Pancreas (tissue), 10 donors: ENCODE measurements at regions not wholly inside any gene's neighbourhood (a gene's known extent, or its start where the extent isn't known, plus 50 kb on each side); places are given as distances from the start of the nearest gene placed in this dataset.

Experiments used
- ATAC-seq, 4 donors: fragments of 200-7000 bp; cut with Tn5 transposase; one replicate each; pipeline versions ENCODE4 v1.8.0 to v1.9.1; 2020; ENCODE audit warnings: mild to moderate bottlenecking in 4 of 4, moderate library complexity in 4 of 4
- DNase-seq, 6 donors: peaks; one replicate each; pipeline ENCODE4 v3.0.0-alpha.2; 2020
- FAIRE-seq: peaks from 2 replicates; lab custom pipeline; 2012; peaks lifted over from hg19 to GRCh38; lab: Jason Lieb, UNC
- H3K27ac ChIP-seq, 4 donors: fragments of 200-600 bp; sonication (generic); 1 replicate in 3 of 4; 2 replicates in 1 of 4; pipeline versions ENCODE4 v1.5.0 to v1.8.0; 2020
- H3K27me3 ChIP-seq, 4 donors: fragments of 200-600 bp; one replicate each; pipeline ENCODE4 v1.8.0; 2021
- H3K36me3 ChIP-seq, 3 donors: fragments of 200-600 bp; sonication (generic) in 1 of 3; one replicate each; pipeline versions ENCODE4 v1.5.0 to v1.8.0; 2020 to 2021
- H3K4me1 ChIP-seq, 3 donors: fragments of 200-600 bp; one replicate each; pipeline ENCODE4 v1.8.0; 2021
- H3K4me3 ChIP-seq, 4 donors: fragments of 200-600 bp; sonication (generic) in 2 of 4; one replicate each; pipeline versions ENCODE4 v1.5.0 to v1.8.0; 2020 to 2021
- H3K9me3 ChIP-seq, 4 donors: fragments of 200-600 bp; one replicate each; pipeline ENCODE4 v1.8.0; 2021
- WGBS, 2 donors: extraction: QIAGEN DNeasy Blood & Tissue Kit; methylation state at CpG; one replicate each; pipeline ENCODE4 v1.1.7; 2013; 5-methylcytosine and 5-hydroxymethylcytosine counted together
- intact Hi-C, 3 donors: fragments of 100-400 bp; cut with DNase I; formaldehyde crosslinking; loops; one replicate each; pipeline versions ENCODE4 v1.11.1 to v1.14.2; 2022
- TF ChIP-seq, protein P1 (sequence below), 4 donors: fragments of 200-600 bp; sonication (generic) in 3 of 4; IDR thresholded peaks; one replicate each; pipeline versions ENCODE4 v1.5.0 to v1.8.0; 2021; ENCODE audit warnings: antibody characterized with exemption in 4 of 4
- donor health status: healthy with polysubstance abuse.
- donor health status: DM: no; HTN: no; CAD: no; lungs with moderate emphysema.
- donor health status: DM: no; HTN: no; CAD: no.
- donor health status: control.
- donor health status: control.
- donor health status: Bipolar disorder and iron deficiency.
- donor health status: DM: yes; HTN: yes; CAD: no.
- donor health status: DM: no; HTN: no; CAD: no.
- donor health status: DM: no; HTN: no; CAD: no.
- donor health status: DM: yes; HTN: yes; CAD: no.

DNA sequence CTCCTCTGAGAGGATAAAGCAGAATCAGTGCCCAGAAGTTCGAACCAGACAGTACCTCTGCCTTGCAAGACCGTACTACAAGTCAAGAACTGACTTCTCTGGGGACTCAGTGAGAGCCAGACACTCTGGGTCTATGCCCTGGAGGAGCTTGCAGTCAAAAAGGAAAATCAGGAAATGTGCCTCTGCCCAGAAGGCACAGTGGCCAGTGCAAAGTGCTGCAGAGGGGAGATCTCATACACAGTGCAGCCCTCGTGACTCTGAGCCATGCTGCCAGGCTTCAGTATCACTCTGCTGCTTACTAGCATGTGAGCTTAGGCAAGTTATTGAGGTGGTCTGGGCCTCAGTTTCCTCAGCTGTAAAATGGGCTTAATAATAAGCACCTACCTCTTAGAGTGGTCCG is 144.0 kb upstream of the NPY start:
- no peak overlapping the region for H3K4me3 ChIP-seq
- FAIRE-seq: no peak
- H3K9me3 ChIP-seq: no peaks in the 10 kb centered on the region
- TF ChIP-seq, protein P1, sequence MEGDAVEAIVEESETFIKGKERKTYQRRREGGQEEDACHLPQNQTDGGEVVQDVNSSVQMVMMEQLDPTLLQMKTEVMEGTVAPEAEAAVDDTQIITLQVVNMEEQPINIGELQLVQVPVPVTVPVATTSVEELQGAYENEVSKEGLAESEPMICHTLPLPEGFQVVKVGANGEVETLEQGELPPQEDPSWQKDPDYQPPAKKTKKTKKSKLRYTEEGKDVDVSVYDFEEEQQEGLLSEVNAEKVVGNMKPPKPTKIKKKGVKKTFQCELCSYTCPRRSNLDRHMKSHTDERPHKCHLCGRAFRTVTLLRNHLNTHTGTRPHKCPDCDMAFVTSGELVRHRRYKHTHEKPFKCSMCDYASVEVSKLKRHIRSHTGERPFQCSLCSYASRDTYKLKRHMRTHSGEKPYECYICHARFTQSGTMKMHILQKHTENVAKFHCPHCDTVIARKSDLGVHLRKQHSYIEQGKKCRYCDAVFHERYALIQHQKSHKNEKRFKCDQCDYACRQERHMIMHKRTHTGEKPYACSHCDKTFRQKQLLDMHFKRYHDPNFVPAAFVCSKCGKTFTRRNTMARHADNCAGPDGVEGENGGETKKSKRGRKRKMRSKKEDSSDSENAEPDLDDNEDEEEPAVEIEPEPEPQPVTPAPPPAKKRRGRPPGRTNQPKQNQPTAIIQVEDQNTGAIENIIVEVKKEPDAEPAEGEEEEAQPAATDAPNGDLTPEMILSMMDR (IDR thresholded peaks at IDR 0.05): no peak
- no peak overlapping the region for H3K27ac ChIP-seq
- no peak for ATAC-seq
- 58 to 59% methylated on average over 4 of the region's 4 CpGs for WGBS, 2 donors
- intact Hi-C loops: no loop called here
- no peaks in the 10 kb centered on the region for H3K36me3 ChIP-seq
- no peaks in the 10 kb centered on the region for H3K4me1 ChIP-seq
- no peaks in the 10 kb centered on the region for H3K27me3 ChIP-seq
- DNase-seq: no peak

DNA sequence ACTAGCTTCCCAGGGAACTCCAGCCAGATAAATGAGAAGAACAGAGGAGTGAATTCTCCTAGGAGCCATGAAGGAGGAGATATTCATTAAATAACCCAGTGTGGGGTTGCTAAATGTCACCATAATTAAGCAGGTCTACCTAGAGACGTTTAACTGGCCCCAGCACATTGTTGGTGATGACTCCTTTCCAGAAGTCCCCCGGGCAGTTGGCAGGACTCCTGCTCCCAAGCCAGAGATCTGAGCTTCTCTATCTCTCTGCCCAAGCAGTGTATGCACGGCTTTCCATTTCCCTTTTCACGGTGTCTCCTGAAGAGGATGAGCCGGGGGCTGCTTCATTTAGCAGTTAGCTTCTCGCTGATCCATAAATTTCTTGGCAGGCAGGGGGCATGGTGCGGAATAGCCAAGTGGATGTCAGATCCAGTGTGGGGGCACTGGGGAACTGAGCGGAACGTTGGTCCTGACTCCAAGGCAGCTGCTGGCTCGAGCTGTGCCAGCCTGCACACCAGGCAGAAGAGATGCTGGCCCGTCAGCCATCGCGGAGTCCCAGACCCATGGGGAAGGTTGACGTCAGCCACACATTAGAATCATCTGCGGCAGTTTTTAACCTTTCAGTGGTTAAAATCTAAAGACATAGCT is 142.0 kb upstream of the NPY start:
- intact Hi-C loops: no loop called here
- no peak for ATAC-seq
- TF ChIP-seq, protein P1 (IDR thresholded peaks at IDR 0.05): no peak
- Histone ChIP-seq H3K36me3 (no peaks in the 10 kb centered on the region), H3K4me3 (no peak overlapping the region), H3K27ac (no peak overlapping the region), H3K27me3 (no peaks in the 10 kb centered on the region), H3K9me3 (no peaks in the 10 kb centered on the region), H3K4me1 (no peaks in the 10 kb centered on the region)
- WGBS, 2 donors: 72 to 73% methylated on average over 15 of the region's 15 CpGs
- DNase-seq: no peak
- no peak for FAIRE-seq

DNA sequence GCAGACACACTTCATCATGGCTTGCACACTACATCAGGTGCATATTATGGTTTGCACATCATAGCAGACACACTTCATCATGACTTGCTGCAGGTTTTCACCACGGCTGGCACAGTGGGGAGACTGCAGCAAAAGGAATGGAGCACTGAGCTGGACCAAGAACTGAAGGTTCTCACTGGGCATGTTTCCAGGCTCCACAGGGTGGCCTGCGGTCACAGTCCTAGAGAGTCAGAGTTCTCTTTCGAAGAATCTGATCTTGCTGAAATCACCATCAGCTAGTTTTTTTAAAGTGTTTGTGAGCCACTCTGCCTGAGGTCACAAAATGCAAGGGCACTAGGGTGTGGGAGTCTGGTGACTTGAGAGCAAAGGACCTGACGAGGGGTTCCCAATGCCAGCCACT is 140.4 kb upstream of the NPY start:
- H3K4me1 ChIP-seq: no peaks in the 10 kb centered on the region
- 80 to 84% methylated on average over 4 of the region's 4 CpGs for WGBS, 2 donors

DNA sequence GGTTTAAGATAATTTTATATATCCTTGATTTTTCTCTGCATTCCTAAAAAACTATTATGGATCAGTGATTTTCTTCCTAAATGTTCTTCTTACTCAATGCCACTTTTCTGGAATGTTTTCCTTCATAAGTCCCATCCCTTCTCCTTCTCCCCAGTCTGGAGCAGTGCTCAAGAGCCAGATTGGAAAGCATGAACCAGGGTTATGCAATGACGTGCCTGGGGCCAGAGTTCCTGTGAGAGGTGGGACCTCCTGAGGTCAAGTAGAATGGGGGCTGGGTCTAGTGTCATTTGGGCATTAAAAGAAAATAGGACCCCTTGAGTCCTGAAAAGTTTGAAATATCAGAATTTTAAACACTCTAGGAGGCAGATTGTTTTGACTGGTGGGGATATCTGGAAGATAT is 132.0 kb upstream of the NPY start:
- no peak for FAIRE-seq
- intact Hi-C loops: no loop called here
- no peaks in the 10 kb centered on the region for H3K4me1 ChIP-seq
- 34 to 52% methylated on average over 1 of the region's 1 CpG for WGBS, 2 donors
- no peak overlapping the region for H3K27ac ChIP-seq
- no peaks in the 10 kb centered on the region for H3K9me3 ChIP-seq
- DNase-seq: no peak
- no peaks in the 10 kb centered on the region for H3K27me3 ChIP-seq
- no peak overlapping the region for H3K4me3 ChIP-seq
- ATAC-seq: no peak
- TF ChIP-seq, protein P1 (IDR thresholded peaks at IDR 0.05): no peak
- no peaks in the 10 kb centered on the region for H3K36me3 ChIP-seq

More for the DNA sequence above, 140.4 kb upstream of the NPY start:
- H3K27ac ChIP-seq: no peak overlapping the region
- intact Hi-C loops: no loop called here
- H3K36me3 ChIP-seq: no peaks in the 10 kb centered on the region
- no peaks in the 10 kb centered on the region for H3K27me3 ChIP-seq
- FAIRE-seq (no peak), DNase-seq (no peak), ATAC-seq (no peak)
- no peak overlapping the region for H3K4me3 ChIP-seq
- no peaks in the 10 kb centered on the region for H3K9me3 ChIP-seq
- TF ChIP-seq, protein P1 (IDR thresholded peaks at IDR 0.05): no peak

DNA sequence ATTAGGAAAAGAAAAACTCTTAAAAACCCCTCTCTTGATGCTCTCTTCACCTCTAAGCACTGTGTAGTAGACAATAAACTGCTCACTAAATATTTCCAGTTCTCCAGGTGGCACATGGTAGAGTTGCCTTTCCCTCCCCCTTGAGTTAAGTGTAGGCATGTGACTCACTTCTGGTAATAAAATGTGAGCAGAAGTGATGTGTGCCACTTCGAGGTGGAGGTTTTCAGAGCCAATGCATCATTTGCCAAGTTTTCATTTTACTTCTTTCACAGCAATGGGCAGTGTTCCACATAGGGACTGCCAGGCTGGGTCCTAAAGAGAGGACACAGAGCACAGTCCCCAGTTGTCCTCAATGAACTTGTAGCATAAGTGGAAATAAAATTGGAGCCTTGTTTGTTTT is 131.6 kb upstream of the NPY start:
- Histone ChIP-seq H3K4me3 (no peak overlapping the region), H3K4me1 (no peaks in the 10 kb centered on the region), H3K27me3 (no peaks in the 10 kb centered on the region), H3K36me3 (no peaks in the 10 kb centered on the region), H3K27ac (no peak overlapping the region), H3K9me3 (no peaks in the 10 kb centered on the region)
- no peak for ATAC-seq
- TF ChIP-seq, protein P1 (IDR thresholded peaks at IDR 0.05): no peak
- intact Hi-C loops: no loop called here
- no peak for DNase-seq
- no peak for FAIRE-seq
- WGBS, 2 donors: 12 to 30% methylated on average over 1 of the region's 1 CpG
